ENCODE measurements at regions not wholly inside any gene's neighbourhood (a gene's known extent, or its start where the extent isn't known, plus 50 kb on each side); places are given as distances from the start of the nearest gene placed in this dataset.

GRCh38 chr3:22265403-22265802, 514.4 kb upstream of the ZNF385D start:
- no peak overlapping the region for H3K9ac ChIP-seq (ENCODE audit: insufficient read depth, low read depth, low read length)
- H3K79me2 ChIP-seq (ENCODE audit: insufficient read depth, low read length): no peaks in the 10 kb centered on the region
- no peak overlapping the region for H3K27ac ChIP-seq (ENCODE audit: extremely low read length, insufficient read depth, low read length)
- TF ChIP-seq RBFOX2 (IDR thresholded peaks at IDR 0.05; ENCODE audit: low read depth, low read length): no peak
- TF ChIP-seq REXO4 (CRISPR knock-in tag; IDR thresholded peaks at IDR 0.05; ENCODE audit: borderline replicate concordance): no peak
- TF ChIP-seq PBX2 (CRISPR knock-in tag; IDR thresholded peaks at IDR 0.05): no peak
- no peak for TF ChIP-seq ARHGAP35 (CRISPR knock-in tag; IDR thresholded peaks at IDR 0.05; ENCODE audit: borderline replicate concordance)
- TF ChIP-seq ZFP91 (CRISPR knock-in tag; IDR thresholded peaks at IDR 0.05; ENCODE audit: borderline replicate concordance): no peak
- TF ChIP-seq RFXAP (CRISPR knock-in tag; IDR thresholded peaks at IDR 0.05; ENCODE audit: borderline replicate concordance): no peak
- no peak for TF ChIP-seq ARID5B (CRISPR knock-in tag; IDR thresholded peaks at IDR 0.05)
- TF ChIP-seq ATF1 (CRISPR knock-in tag; IDR thresholded peaks at IDR 0.05): no peak
- no peak for TF ChIP-seq ZNF432 (CRISPR knock-in tag; IDR thresholded peaks at IDR 0.05; ENCODE audit: borderline replicate concordance)
- TF ChIP-seq ZNF234 (CRISPR knock-in tag; conservative IDR thresholded peaks at IDR 0.05): no peak
- TF ChIP-seq HNRNPH1 (optimal IDR thresholded peaks at IDR 0.05; ENCODE audit: low read depth, low read length): no peak
- no peak for TF ChIP-seq ESRRA (CRISPR knock-in tag; IDR thresholded peaks at IDR 0.05; ENCODE audit: low read depth)
- TF ChIP-seq XBP1 (CRISPR knock-in tag; IDR thresholded peaks at IDR 0.05): no peak
- no peak for TF ChIP-seq NBN (conservative IDR thresholded peaks at IDR 0.05)
- TF ChIP-seq CREB3 (CRISPR knock-in tag; IDR thresholded peaks at IDR 0.05): no peak
- no peak for TF ChIP-seq ZNF747 (CRISPR knock-in tag; IDR thresholded peaks at IDR 0.05; ENCODE audit: borderline replicate concordance)
- no peak overlapping the region for H3K4me2 ChIP-seq (ENCODE audit: low read depth, low read length)
- POLR2A ChIA-PET: no interaction called here
- no peaks in the 10 kb centered on the region for H3K27me3 ChIP-seq (ENCODE audit: control insufficient read depth in 1 of 2, insufficient read depth in 2 of 2, low read length in 2 of 2)
- no peaks in the 10 kb centered on the region for H3K9me3 ChIP-seq (ENCODE audit: low read length)
- BruUV-seq (replicated peaks): no TSS peak
- in situ Hi-C loops (cut with HindIII; ENCODE audit: extremely low pct_ligation_motif_present, low pct_unique_long_range_greater_than_20kb): no loop called here
- ATAC-seq: no peak
- DNase-seq (ENCODE audit: low spot score): no peak
- intact Hi-C loops (cut with micrococcal nuclease; ENCODE audit: unreplicated experiment): no loop called here
- H4K20me1 ChIP-seq (ENCODE audit: insufficient read depth, low read length): no peaks in the 10 kb centered on the region
- WGBS (ENCODE audit: low lambda C conversion rate): 24% methylated on average over 5 of the region's 5 CpGs
- H3K4me3 ChIP-seq (replicated peaks in 1 of 3; ENCODE audit: insufficient read depth in 1 of 3, low read depth in 2 of 3, low read length in 3 of 3): no peak overlapping the region
- CTCF ChIA-PET (ENCODE audit: low intra/inter-chr PET ratio, low total read pairs): no interaction called here
- H3K4me1 ChIP-seq (ENCODE audit: insufficient read depth, low read length): no peaks in the 10 kb centered on the region
- no peak for FAIRE-seq
- no peak overlapping the region for H2AFZ ChIP-seq (ENCODE audit: low read length)
- H3K36me3 ChIP-seq (replicated peaks in 1 of 2; ENCODE audit: control insufficient read depth in 1 of 2, insufficient read depth in 2 of 2, low read length in 2 of 2): no peaks in the 10 kb centered on the region

Measured in HepG2 (cell line).